H4 (cell line): ENCODE measurements at regions not wholly inside any gene's neighbourhood (a gene's known extent, or its start where the extent isn't known, plus 50 kb on each side); places are given as distances from the start of the nearest gene placed in this dataset.
"Not testable (repeated sequence)": the region's sequence is repeated elsewhere in the genome, so short reads cannot be mapped to it uniquely, and the experiment has no call there.

Experiments used
- DNase-seq: peaks from one replicate; pipeline ENCODE4 v3.0.0-alpha.2; 2015; ENCODE audit warnings: low spot score

DNA sequence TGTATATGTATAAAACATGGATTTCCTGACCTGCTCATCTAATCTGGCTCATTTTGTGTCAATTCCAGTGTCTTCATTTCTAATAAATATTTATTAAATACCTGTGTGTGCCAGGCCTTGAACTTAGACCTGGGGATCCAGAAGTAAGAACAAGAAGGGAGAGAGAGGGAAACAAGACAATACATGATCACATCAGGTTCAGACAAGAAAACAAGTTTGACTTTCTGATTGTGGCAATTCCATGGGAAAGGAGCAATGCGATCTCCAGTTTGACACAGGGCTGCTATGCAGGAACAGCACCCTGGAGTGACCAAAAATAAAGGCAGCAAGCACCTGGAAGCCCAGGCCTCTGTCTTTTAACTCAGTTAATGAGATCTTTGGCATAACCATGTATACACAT, 198.1 kb upstream of the ACTBL2 start:
- DNase-seq, result no peak

GRCh38 chr5:57677235-57677634, 194.6 kb upstream of the ACTBL2 start:
- DNase-seq, result no peak

- DNase-seq, result no peak
Measured at GRCh38 chr5:57676222-57677098, 193.8 kb upstream of the ACTBL2 start.

DNA sequence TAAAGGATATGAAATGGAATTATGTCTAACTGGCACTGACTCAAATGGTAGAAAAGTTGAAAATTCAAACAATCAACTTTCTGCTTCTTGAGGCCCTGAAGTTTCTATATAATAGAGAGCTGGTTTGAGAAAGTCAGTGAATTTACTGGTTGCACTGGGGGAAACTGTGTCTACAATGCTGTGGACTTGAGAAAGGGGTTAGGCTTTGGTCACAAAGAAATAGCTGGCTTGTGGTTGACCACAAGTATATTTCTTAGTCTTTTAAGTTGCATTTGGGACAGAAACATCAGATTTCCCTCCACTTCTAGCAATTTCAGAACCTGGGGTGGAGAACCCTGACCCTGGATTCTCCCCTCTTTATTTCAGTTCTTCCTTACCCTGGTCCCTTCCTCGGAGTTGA, 192.6 kb upstream of the ACTBL2 start:
- DNase-seq, result no peak

DNA sequence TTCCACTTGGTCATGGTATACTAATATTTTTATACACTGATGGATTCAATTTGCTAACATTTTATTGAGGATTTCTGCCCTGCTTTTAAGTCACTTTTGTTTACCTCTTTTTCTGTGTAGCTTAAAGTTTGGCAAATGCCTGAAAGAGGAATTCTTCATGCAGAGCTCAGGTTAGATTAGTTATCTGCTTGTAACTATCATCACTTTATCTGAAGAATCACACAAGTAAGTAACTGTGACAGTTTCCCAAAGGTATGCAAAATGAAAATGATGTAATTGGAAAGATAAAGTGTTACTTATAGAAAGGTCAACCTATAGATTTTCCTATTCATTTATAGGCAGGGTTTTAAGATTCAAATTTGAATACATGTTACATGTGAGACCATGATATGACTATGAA, 188.8 kb upstream of the ACTBL2 start:
- no peak for DNase-seq

DNA sequence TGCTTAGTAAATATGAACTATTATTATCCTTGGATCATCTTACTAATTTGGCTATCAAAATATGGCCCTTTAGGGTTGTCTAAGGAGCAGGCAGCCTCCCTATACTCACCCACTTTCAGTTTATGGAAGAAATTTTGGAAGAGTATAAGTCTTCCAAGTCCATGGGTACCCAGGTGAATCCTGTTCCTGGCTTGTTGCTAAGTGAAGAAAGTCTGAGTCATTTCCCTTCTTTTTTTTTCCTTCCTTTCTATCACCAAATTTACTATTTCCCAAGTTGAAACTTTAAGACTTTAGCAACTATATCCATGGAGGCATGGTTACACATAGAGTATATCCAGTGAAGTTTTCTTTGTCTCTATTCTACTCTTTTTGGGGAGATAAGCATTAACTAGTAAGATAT, 184.0 kb upstream of the ACTBL2 start:
- no peak for DNase-seq

- DNase-seq, result no peak
Measured at GRCh38 chr5:57665146-57665936, 182.7 kb upstream of the ACTBL2 start.

DNA sequence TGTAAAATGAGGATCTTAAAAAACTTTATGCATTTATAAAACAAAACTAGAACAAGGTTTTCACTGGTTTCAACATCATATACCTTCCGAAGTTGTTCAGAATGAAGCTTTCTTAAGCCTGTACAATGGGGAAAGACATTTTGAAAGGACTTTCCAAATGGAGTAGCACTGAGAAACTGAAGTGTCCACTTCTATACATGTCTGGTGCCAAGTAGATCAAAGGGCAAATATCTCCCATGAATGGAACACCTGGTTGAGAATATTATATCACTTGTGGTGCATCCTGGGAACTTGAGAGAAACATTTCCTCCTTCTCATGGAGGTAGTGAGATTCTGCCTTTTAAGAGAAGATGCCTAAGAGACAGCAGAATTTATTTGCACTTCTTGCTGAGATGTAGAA, 182.1 kb upstream of the ACTBL2 start:
- DNase-seq, result no peak

DNA sequence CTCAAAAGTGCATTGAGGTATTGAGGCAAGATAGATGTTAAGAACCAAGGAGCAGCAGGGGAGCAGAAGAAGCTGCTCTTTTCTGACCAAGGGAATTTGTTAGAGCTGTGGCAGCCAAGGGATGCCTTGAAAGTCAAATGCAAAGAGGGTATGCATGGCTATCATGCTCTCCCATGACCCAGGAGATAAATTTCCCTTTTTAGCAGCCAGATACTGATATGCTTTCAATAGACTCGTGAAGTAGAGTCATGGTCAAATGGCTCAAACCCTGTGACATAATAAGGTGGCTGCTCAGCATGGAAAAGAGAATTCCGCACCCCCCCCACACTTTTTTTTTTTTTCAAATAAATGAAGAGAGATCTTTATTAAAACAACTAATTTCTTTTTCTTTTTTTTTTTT, 180.9 kb upstream of the ACTBL2 start:
- no peak for DNase-seq

DNA sequence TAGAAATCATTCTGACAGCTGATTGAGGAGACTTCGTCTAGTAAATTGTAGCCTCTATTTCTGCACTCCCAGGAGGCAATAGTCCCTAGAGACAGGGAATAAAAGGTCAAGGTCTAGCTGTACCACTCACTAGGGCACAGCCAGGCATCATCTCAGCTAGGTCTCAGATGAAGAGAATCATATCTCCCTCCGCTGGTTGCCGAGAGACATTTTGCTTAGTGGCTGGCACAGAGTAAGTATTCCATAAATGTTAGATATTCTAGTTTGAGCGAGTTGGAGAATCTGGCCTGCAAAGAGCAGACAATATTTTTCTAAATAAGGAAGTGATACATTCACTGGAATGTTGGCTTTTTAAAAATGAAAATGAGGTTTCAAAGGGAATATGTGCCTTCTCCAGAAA, 180.4 kb upstream of the ACTBL2 start:
- DNase-seq, result no peak

DNA sequence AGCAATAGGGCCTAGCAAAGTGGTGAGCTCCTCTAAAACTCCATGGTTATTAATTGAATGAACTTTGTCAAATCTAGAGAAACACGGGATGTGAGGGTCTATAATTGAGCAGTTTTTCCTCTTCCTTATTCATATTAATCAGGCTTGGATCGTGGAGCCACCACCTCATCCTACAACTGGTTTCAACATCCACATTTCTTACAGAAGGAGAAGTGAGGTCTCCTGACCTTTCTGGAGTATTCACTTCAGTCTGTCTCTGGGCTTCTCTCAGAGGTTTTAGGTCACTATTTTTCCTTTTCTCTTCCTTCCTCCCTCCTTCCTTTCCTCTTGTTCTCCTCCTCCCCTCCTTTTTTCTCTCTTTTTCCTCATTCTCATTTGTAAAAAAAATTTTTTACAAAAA, 177.3 kb upstream of the ACTBL2 start:
- DNase-seq, result no peak

- DNase-seq, result no peak
Measured at GRCh38 chr5:57658018-57658417, 175.4 kb upstream of the ACTBL2 start.

DNA sequence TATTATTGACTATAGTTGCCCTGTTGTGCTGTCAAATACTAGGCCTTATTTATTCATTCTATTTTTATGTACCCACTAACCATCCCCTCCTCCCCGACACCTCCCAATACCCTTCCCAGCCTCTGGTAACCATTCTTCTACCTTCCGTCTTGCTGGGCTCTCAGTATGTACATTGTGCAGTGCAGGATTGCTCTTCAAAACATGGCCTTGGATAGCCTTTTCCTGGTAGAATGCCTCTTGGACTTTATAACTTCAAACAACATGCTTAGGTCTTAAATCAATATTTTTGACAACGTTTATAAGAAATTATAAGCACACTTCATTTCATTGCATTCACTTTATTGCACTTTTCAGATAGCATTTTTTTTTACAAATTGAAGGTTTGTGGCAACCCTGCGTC, 172.6 kb upstream of the ACTBL2 start:
- DNase-seq, result no peak

GRCh38 chr5:57653636-57654290, 171.2 kb upstream of the ACTBL2 start:
- no peak for DNase-seq

GRCh38 chr5:57651127-57651526, 168.5 kb upstream of the ACTBL2 start:
- DNase-seq, result no peak

- DNase-seq, result peak; percentile 69
Measured at GRCh38 chr5:57650360-57651069, 167.9 kb upstream of the ACTBL2 start.

- no peak for DNase-seq
Measured at GRCh38 chr5:57642698-57643097, 160.1 kb upstream of the ACTBL2 start.

DNA sequence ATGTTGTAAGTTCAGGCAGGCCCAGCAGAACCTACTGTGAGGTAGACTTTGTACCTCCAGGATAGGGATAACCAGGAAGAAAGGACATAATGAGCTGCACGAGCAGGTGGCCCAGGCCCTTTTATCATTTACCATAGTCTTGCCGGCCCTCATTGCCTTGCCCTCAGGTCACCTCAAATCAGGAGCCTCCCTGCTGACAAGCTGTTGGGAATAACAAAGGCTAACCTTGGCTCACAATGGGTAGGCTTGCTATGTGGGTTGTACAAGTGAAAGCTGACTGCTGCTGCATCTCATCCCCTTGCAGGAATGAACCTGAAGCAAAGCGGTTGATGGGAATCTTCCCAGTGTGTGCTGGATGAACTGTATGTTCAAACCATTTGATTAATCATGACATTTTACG, 159.5 kb upstream of the ACTBL2 start:
- DNase-seq, result no peak

DNA sequence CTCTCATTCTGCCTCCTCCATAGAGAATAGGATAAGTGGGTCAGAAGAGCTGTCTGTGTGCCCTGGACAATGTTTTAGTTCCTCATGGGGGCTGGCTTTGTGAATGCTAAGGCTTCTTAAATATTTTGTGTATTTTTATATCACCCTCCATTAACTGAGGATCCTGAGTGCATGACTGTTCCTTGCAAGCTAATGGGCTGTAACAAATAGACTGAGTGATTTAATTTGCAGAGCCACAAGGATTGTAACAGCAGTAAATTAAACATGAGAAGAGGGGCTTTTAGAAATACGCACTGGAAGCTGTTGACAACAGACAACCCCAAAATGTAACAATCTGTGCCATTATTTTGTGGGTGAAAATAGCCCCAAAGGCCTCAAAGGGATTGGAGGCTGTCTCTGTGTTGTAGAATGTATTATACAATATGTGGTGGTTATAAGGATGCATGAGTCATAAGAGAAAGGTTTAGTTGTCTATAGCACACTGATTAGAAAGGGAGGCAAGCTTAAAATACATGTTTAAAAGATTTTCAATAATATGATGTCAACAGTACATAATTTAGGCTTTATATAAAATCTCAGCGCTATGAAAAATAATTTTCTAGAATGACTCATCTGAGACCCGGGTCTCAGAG, 152.7 kb upstream of the ACTBL2 start:
- DNase-seq, result no peak

DNA sequence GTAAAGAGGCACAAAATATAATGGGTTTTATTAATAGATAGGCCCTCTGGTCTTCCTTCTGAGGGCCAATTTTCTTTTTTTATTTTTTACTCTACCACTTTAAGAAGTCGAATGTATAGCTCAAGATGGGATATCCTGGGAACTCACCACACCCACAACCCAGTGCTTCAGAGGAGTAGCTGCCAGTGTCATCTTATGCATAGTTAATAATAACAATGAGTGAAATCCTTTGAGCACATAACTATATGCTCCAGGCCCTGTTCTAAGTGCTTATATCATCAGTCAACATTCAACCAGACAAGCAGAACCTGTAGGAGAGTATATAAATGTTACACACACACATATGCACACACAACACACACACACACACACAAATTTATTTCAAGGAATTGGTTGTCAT, 150.3 kb upstream of the ACTBL2 start:
- DNase-seq, result no peak

- not testable (repeated sequence) for DNase-seq
Measured at GRCh38 chr5:57631139-57631538, 148.5 kb upstream of the ACTBL2 start.

DNA sequence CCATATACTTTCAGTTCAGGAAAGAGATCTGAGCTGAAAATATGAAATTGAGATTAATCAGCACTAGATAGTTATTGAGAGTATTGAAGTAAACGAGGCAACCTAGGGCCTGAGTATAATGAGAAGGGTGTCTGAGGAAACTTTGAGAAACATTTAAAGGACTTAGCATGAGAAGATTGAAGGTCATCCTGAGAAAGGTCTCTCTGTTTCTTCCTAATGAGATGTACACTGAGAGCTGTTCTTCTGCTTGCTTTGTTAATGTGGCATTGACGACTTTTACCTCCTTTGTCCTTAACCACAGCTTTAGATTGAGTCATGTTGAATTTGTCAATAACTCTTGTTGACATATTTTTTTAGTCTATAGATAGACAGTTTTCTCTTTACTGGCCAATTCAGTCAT, 145.1 kb upstream of the ACTBL2 start:
- DNase-seq, result no peak
